ENCODE measurements at regions not wholly inside any gene's neighbourhood (a gene's known extent, or its start where the extent isn't known, plus 50 kb on each side); places are given as distances from the start of the nearest gene placed in this dataset.
A peak's percentile ranks its signal among the peaks of the same experiment; 100 is the strongest.

DNA sequence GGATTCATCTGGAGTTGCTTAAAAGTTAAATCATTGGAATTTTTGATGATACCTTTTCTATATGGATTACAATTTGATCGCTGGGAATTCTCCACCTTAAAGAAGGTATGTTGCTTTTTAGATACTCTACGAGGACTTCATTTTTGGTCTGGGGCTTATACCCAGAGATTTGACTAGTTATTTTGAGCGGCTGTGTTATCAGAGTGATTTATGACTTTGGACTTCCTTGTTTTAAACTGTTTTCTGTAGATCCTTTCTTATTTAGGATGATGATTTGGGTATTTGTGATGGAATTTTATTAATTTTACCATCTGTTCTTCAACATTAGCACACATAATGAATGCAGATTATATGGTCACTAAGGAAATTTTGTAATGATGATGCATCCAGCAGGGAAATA lies 75.2 kb downstream of the SOX4 start:
- Mint-ChIP-seq H3K9me3 (ENCODE audit: low read depth) (peaks cover 7% of the 10 kb centered on the region), H3K36me3 (ENCODE audit: insufficient read depth) (peaks cover 13% of the 10 kb centered on the region), H3K4me1 (ENCODE audit: low read depth) (peaks cover 32% of the 10 kb centered on the region), H3K4me3 (ENCODE audit: low read depth) (peak overlapping the region; percentile 96), H3K27ac (no peak overlapping the region), H3K27me3 (peaks cover 5% of the 10 kb centered on the region)
- TF ChIP-seq, protein P1, sequence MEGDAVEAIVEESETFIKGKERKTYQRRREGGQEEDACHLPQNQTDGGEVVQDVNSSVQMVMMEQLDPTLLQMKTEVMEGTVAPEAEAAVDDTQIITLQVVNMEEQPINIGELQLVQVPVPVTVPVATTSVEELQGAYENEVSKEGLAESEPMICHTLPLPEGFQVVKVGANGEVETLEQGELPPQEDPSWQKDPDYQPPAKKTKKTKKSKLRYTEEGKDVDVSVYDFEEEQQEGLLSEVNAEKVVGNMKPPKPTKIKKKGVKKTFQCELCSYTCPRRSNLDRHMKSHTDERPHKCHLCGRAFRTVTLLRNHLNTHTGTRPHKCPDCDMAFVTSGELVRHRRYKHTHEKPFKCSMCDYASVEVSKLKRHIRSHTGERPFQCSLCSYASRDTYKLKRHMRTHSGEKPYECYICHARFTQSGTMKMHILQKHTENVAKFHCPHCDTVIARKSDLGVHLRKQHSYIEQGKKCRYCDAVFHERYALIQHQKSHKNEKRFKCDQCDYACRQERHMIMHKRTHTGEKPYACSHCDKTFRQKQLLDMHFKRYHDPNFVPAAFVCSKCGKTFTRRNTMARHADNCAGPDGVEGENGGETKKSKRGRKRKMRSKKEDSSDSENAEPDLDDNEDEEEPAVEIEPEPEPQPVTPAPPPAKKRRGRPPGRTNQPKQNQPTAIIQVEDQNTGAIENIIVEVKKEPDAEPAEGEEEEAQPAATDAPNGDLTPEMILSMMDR (IDR thresholded peaks at IDR 0.05; ENCODE audit: unreplicated experiment) = no peak
- DNase-seq (ENCODE audit: low spot score, unreplicated experiment) = no peak

DNA sequence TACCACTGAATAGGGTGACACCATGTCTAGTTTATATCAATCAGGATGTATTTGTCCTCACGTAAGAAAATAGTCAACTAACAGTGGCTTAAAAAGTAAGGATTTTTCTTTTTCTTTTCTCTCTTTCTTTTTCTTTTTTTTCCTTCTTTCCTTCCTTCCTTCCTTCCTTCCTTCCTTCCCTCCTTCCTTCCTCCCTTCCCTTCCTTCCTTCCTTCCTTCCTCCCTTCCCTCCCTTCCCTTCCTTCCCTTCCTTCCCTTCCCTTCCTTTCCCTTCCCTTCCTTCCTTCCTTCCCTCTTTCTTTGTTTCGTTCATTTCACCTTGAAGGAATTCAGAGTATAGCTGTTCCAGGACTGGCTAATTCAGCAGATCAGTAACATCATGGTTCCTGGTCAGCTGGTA lies 83.2 kb downstream of the SOX4 start:
- DNase-seq (ENCODE audit: low spot score, unreplicated experiment) = no peak
- no peak overlapping the region for H3K4me3 Mint-ChIP-seq (ENCODE audit: low read depth)
- H3K27me3 Mint-ChIP-seq = no peaks in the 10 kb centered on the region
- H3K27ac Mint-ChIP-seq = no peak overlapping the region
- peaks cover 12% of the 10 kb centered on the region for H3K9me3 Mint-ChIP-seq (ENCODE audit: low read depth)
- H3K4me1 Mint-ChIP-seq (ENCODE audit: low read depth) = peaks cover 6% of the 10 kb centered on the region
- peaks cover 39% of the 10 kb centered on the region for H3K36me3 Mint-ChIP-seq (ENCODE audit: insufficient read depth)
- TF ChIP-seq, protein P1 (IDR thresholded peaks at IDR 0.05; ENCODE audit: unreplicated experiment) = no peak

DNA sequence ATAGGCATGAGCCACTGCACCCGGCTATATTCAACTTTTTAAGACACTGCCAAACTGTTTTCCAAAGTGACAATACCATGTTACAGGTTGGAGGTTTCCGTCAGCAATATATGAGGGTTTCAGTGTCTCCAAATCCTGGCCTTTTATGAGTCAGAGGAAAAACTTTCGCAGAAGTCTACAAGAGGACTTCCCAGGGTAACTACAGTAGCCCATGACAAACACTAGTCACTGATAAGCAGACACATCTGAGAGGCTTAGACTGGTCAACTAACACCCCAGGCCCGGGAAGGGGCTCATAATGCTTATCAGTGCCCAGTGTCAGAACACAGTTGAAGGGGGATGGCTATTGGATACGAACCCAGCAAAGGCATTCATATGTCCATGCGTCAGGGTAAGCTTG lies 85.4 kb downstream of the SOX4 start:
- no peak for DNase-seq (ENCODE audit: low spot score, unreplicated experiment)
- H3K4me3 Mint-ChIP-seq (ENCODE audit: low read depth) = no peak overlapping the region
- H3K27me3 Mint-ChIP-seq = no peaks in the 10 kb centered on the region
- H3K27ac Mint-ChIP-seq = peak overlapping the region; percentile 84
- H3K36me3 Mint-ChIP-seq (ENCODE audit: insufficient read depth) = peaks cover 40% of the 10 kb centered on the region
- peaks cover 6% of the 10 kb centered on the region for H3K4me1 Mint-ChIP-seq (ENCODE audit: low read depth)
- TF ChIP-seq, protein P1 (IDR thresholded peaks at IDR 0.05; ENCODE audit: unreplicated experiment) = no peak
- H3K9me3 Mint-ChIP-seq (ENCODE audit: low read depth) = peaks cover 4% of the 10 kb centered on the region

DNA sequence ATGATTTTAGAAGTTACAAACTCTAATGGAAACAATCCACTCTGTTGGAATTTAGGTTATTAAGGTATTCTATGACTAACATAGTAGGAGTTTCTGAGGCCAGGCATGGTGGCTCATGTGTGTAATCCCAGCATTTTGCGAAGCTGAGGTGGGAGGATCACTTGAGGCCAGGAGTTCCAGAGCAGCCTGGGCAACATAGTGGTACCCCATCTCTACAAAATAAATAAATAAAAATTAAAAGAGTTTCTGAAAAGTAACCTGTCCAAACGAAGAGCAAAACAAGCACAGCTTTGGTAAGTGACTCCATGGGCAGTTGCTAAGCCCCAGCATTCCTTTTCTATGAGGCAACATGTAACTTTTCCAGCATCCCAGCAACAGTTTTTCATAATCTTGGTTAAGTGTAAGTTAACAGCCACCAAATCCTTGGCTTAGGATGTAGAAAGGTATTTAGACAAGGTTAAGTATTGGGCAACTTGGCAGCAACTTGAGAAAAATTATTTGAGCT lies 86.3 kb downstream of the SOX4 start:
- no peak for DNase-seq (ENCODE audit: low spot score, unreplicated experiment)
- Mint-ChIP-seq H3K27ac (peak overlapping the region; percentile 45), H3K4me3 (ENCODE audit: low read depth) (no peak overlapping the region), H3K9me3 (ENCODE audit: low read depth) (peaks cover 4% of the 10 kb centered on the region), H3K4me1 (ENCODE audit: low read depth) (peaks cover 7% of the 10 kb centered on the region), H3K27me3 (no peaks in the 10 kb centered on the region), H3K36me3 (ENCODE audit: insufficient read depth) (peaks cover 38% of the 10 kb centered on the region)
- TF ChIP-seq, protein P1 (IDR thresholded peaks at IDR 0.05; ENCODE audit: unreplicated experiment) = no peak

DNA sequence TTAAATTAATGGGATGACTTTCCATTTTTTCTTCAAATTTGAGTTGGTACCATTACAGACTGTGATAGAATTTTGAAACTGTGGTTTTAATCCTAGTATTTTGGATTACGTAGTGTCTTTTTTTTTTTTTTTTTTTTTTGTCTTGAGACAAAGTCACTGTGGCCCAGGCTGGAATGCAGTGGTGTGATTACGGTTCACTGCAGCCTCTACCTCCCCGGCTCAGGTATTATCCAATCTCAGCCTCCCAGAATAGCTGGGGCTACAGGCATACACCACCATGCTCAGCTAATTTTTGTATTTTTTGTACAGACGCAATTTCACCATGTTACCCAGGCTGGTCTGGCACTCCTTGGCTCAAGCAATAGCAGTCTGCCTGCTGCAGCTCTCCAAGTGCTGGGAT lies 87.1 kb downstream of the SOX4 start:
- Mint-ChIP-seq H3K36me3 (ENCODE audit: insufficient read depth) (peaks cover 40% of the 10 kb centered on the region), H3K4me1 (ENCODE audit: low read depth) (peaks cover 12% of the 10 kb centered on the region), H3K27me3 (no peaks in the 10 kb centered on the region), H3K4me3 (ENCODE audit: low read depth) (no peak overlapping the region), H3K27ac (no peak overlapping the region), H3K9me3 (ENCODE audit: low read depth) (no peaks in the 10 kb centered on the region)
- TF ChIP-seq, protein P1 (IDR thresholded peaks at IDR 0.05; ENCODE audit: unreplicated experiment) = no peak
- DNase-seq (ENCODE audit: low spot score, unreplicated experiment) = no peak
